Tibial nerve (tissue), 4 donors: ENCODE measurements at regions not wholly inside any gene's neighbourhood (a gene's known extent, or its start where the extent isn't known, plus 50 kb on each side); places are given as distances from the start of the nearest gene placed in this dataset.

Experiments used
- DNase-seq, 2 donors: peaks; one replicate each; pipeline ENCODE4 v3.0.0-alpha.2; 2019; ENCODE audit warnings: low spot score in 2 of 2
- H3K27ac ChIP-seq, 4 donors: fragments of 200-600 bp; sonication (generic) in 3 of 4; one replicate each; pipeline ENCODE4 v1.5.1; 2017 to 2019; ENCODE audit warnings: mild to moderate bottlenecking in 1 of 4
- H3K27me3 ChIP-seq, 2 donors: fragments of 200-600 bp; sonication (generic) in 1 of 2; one replicate each; pipeline versions ENCODE4 v1.5.1 to v1.6.0; 2017 to 2019
- H3K36me3 ChIP-seq, 3 donors: fragments of 200-600 bp; sonication (generic); one replicate each; pipeline ENCODE4 v1.5.1; 2018 to 2019
- H3K4me1 ChIP-seq, 4 donors: fragments of 200-600 bp; sonication (generic) in 3 of 4; one replicate each; pipeline ENCODE4 v1.5.1; 2017 to 2019
- H3K4me3 ChIP-seq, 4 donors: fragments of 200-600 bp; sonication (generic) in 3 of 4; one replicate each; pipeline ENCODE4 v1.5.1; 2017 to 2019; ENCODE audit warnings: mild to moderate bottlenecking in 1 of 4, moderate library complexity in 1 of 4
- H3K9me3 ChIP-seq, 4 donors: fragments of 200-600 bp; sonication (generic) in 3 of 4; one replicate each; pipeline ENCODE4 v1.5.1; 2017 to 2019
- CTCF ChIP-seq, 5 experiments: fragments of 200-600 bp in 3 of 5; fragments of 450-650 bp in 2 of 5; sonication (generic) in 3 of 5; IDR thresholded peaks; one replicate each; pipeline ENCODE4 v1.5.1; 2016 to 2019; ENCODE audit warnings: antibody characterized with exemption in 5 of 5, mild to moderate bottlenecking in 3 of 5, moderate library complexity in 2 of 5
- EP300 ChIP-seq, 2 donors: sonication (generic); formaldehyde crosslinking; IDR thresholded peaks; one replicate each; pipeline ENCODE4 v1.6.1; 2017; ENCODE audit warnings: antibody characterized with exemption in 2 of 2, mild to moderate bottlenecking in 1 of 2
- POLR2A ChIP-seq, 2 donors: fragments of 450-650 bp; IDR thresholded peaks; one replicate each; pipeline ENCODE4 v1.6.1; 2017; ENCODE audit warnings: antibody characterized with exemption in 2 of 2, mild to moderate bottlenecking in 2 of 2, moderate library complexity in 2 of 2
- WGBS, 2 donors: methylation state at CpG; one replicate each; pipeline ENCODE4 v1.1.5; 2018; 5-methylcytosine and 5-hydroxymethylcytosine counted together

DNA sequence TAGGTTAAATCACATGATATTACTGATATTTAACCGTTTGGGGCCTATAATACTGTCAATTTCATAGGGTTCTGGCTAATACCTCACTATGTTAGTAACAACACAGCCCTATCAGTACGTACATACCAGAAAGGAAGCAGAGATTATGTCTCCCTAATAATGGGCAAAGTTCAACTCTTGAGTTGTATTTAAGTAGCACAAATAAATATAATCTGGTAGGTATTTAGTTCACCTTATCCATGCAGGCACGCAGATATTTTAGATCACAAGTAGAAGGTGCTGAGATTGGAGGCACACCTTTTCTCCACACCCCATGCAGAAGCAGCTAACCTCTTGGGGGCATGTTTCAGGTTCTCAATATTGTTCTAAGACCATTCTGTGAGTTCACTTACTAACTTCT lies 118.9 kb downstream of the IRS1 start:
- Histone ChIP-seq H3K27me3 (no peaks in the 10 kb centered on the region), H3K36me3 (no peaks in the 10 kb centered on the region), H3K9me3 (no peaks in the 10 kb centered on the region), H3K4me1 (no peaks in the 10 kb centered on the region), H3K4me3 (no peak overlapping the region), H3K27ac (no peak overlapping the region)
- 90 to 92% methylated on average over 3 of the region's 3 CpGs for WGBS, 2 donors
- no peak for DNase-seq
- TF ChIP-seq EP300 (IDR thresholded peaks at IDR 0.05) (no peak), CTCF (IDR thresholded peaks at IDR 0.05) (no peak), POLR2A (IDR thresholded peaks at IDR 0.05) (no peak)

DNA sequence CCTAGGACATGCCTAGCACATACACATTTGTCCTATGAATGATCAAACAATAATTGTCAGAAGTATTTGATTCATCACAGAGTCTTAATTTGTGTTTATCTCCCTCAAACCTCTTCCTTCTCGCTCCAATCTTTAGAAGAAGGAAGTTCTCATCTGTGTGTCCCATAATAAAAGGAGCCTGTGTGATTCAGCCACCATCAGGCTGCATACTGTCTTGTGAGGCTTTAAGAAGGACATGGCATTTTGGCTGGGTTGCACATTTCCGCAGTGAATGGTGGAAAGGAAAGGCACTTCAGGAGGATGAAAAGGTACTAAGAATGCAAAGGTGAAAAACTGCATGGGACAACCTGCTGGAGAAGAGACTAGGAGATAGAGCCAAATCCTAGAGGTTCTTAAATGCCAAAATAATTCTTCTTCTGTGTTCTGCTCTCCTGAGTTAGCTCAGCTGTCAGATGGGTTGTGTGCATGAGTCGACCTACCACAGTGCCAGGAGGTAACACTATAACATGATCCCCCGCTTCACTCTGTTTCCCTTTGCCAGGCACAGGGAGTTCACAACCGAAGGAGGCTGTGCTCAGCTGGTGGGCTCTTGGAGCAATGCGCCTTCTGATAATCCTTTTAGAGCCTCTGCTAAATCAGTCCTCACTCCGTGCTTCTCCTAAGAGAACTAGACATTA lies 120.1 kb downstream of the IRS1 start:
- Histone ChIP-seq H3K4me3 (no peak overlapping the region), H3K36me3 (no peaks in the 10 kb centered on the region), H3K9me3 (no peaks in the 10 kb centered on the region), H3K27me3 (no peaks in the 10 kb centered on the region), H3K4me1 (no peaks in the 10 kb centered on the region), H3K27ac (no peak overlapping the region)
- DNase-seq, result no peak
- 90% methylated on average over 7 of the region's 7 CpGs for WGBS, 2 donors
- no peak for TF ChIP-seq CTCF (IDR thresholded peaks at IDR 0.05)
- TF ChIP-seq POLR2A (IDR thresholded peaks at IDR 0.05), result no peak
- TF ChIP-seq EP300 (IDR thresholded peaks at IDR 0.05), result no peak

DNA sequence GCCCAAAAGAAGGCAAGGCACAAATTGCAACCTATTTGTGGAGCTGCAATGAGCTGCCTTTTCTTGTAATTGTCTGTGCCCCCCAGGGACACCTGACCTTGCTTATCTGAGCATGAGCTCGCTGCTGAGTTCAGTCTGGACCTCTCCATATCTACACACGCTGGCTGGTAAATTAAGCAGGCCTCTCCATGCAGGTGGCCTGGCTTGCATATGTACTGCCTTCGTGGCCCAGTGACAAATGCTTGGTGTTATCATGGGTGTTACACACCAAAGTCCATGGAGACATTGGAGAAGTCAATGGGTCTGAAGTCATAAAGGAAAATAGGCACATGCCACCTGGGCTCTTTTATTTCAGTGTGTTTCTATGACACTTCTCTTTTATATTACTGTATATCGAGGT lies 121.2 kb downstream of the IRS1 start:
- Histone ChIP-seq H3K27ac (no peak overlapping the region), H3K27me3 (no peaks in the 10 kb centered on the region), H3K9me3 (no peaks in the 10 kb centered on the region), H3K4me1 (no peaks in the 10 kb centered on the region), H3K4me3 (no peak overlapping the region), H3K36me3 (no peaks in the 10 kb centered on the region)
- no peak for DNase-seq
- TF ChIP-seq EP300 (IDR thresholded peaks at IDR 0.05) (no peak), CTCF (IDR thresholded peaks at IDR 0.05) (no peak), POLR2A (IDR thresholded peaks at IDR 0.05) (no peak)
- 85 to 86% methylated on average over 4 of the region's 4 CpGs for WGBS, 2 donors

GRCh38 chr2:226677080-226677479 lies 122.5 kb downstream of the IRS1 start:
- no peaks in the 10 kb centered on the region for H3K4me1 ChIP-seq
- TF ChIP-seq POLR2A (IDR thresholded peaks at IDR 0.05) (no peak), EP300 (IDR thresholded peaks at IDR 0.05) (no peak), CTCF (IDR thresholded peaks at IDR 0.05) (no peak)
- no peak for DNase-seq
- 75 to 78% methylated on average over 4 of the region's 4 CpGs for WGBS, 2 donors
- H3K4me3 ChIP-seq, result no peak overlapping the region
- H3K27ac ChIP-seq, result no peak overlapping the region
- H3K27me3 ChIP-seq, result no peaks in the 10 kb centered on the region
- H3K9me3 ChIP-seq, result no peaks in the 10 kb centered on the region
- no peaks in the 10 kb centered on the region for H3K36me3 ChIP-seq

GRCh38 chr2:226676618-226677017 lies 123.0 kb downstream of the IRS1 start:
- Histone ChIP-seq H3K36me3 (no peaks in the 10 kb centered on the region), H3K9me3 (no peaks in the 10 kb centered on the region), H3K4me3 (no peak overlapping the region), H3K27ac (no peak overlapping the region), H3K4me1 (no peaks in the 10 kb centered on the region), H3K27me3 (no peaks in the 10 kb centered on the region)
- no peak for TF ChIP-seq POLR2A (IDR thresholded peaks at IDR 0.05)
- no peak for TF ChIP-seq EP300 (IDR thresholded peaks at IDR 0.05)
- TF ChIP-seq CTCF (IDR thresholded peaks at IDR 0.05), result no peak
- WGBS, 2 donors, result 47 to 54% methylated on average over 1 of the region's 1 CpG
- no peak for DNase-seq
